Prostate gland (tissue), 2 donors: ENCODE measurements at regions not wholly inside any gene's neighbourhood (a gene's known extent, or its start where the extent isn't known, plus 50 kb on each side); places are given as distances from the start of the nearest gene placed in this dataset.

Source experiments
- POLR2A ChIP-seq: fragments of 450-650 bp; IDR thresholded peaks from one replicate; pipeline ENCODE4 v1.6.1; 2016; ENCODE audit warnings: antibody characterized with exemption, mild to moderate bottlenecking
- POLR2AphosphoS5 ChIP-seq: sonication (generic); formaldehyde crosslinking; IDR thresholded peaks from one replicate; pipeline ENCODE4 v1.6.1; 2017; ENCODE audit warnings: antibody characterized with exemption
- TF ChIP-seq, protein P1 (sequence below), 4 experiments: fragments of 200-600 bp in 2 of 4; fragments of 450-650 bp in 2 of 4; sonication (generic) in 2 of 4; IDR thresholded peaks; 1 replicate in 3 of 4; 2 replicates in 1 of 4; pipeline ENCODE4 v1.5.1; 2016 to 2019; ENCODE audit warnings: antibody characterized with exemption in 4 of 4, mild to moderate bottlenecking in 2 of 4, moderate library complexity in 2 of 4

DNA sequence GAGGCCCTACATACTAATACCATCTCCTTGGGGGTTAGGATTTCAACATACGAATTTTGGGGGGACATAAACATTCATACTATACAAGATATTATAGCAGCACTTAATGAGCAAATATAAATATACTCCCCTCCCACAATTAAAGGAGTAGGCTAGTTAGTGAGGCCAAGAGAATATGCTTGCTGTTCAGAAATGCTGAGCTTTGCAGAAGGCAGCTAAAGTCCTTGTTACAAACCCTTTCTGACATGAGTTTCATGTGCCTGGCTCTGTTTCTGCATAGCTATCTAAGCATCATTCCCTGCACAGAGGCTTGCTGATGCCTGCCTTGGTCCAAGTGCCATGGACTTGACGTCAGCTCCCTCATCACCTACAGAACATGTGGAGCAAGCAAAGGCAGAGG lies 73.5 kb downstream of the GP2 start:
- TF ChIP-seq, protein P1, sequence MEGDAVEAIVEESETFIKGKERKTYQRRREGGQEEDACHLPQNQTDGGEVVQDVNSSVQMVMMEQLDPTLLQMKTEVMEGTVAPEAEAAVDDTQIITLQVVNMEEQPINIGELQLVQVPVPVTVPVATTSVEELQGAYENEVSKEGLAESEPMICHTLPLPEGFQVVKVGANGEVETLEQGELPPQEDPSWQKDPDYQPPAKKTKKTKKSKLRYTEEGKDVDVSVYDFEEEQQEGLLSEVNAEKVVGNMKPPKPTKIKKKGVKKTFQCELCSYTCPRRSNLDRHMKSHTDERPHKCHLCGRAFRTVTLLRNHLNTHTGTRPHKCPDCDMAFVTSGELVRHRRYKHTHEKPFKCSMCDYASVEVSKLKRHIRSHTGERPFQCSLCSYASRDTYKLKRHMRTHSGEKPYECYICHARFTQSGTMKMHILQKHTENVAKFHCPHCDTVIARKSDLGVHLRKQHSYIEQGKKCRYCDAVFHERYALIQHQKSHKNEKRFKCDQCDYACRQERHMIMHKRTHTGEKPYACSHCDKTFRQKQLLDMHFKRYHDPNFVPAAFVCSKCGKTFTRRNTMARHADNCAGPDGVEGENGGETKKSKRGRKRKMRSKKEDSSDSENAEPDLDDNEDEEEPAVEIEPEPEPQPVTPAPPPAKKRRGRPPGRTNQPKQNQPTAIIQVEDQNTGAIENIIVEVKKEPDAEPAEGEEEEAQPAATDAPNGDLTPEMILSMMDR (IDR thresholded peaks at IDR 0.05): no peak
- TF ChIP-seq POLR2AphosphoS5 (no peak), POLR2A (no peak)
